ENCODE measurements at regions not wholly inside any gene's neighbourhood (a gene's known extent, or its start where the extent isn't known, plus 50 kb on each side); places are given as distances from the start of the nearest gene placed in this dataset.

DNA sequence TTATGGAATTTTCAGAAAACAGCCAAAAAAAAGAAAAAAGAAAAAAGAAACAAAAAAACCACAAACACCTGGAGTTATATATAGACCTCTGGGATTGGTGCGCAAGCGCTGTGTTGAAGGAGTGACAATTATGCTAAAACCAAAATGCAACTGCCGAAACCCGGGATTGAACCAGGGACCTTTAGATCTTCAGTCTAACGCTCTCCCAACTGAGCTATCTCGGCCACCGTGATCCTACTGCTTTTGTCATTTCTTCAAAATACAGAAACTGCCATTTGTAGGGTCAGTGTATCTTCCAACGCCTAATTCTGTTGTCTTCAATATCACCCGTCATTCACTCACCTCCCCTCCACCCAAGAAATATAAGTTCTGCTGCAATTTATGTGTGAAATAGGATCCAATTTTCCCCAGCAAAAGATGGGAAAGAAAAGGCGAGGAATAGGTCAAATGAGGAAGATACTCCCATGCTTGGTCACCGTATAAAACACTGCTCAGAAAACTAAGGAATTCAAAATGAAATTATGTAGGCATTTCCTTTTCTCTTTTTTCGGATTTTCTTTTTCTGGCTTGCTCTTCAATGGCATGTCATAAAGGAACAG lies 116.0 kb downstream of the TRIM27 start:
- ChIA-PET CTCF (interaction anchor here (0.6 kb wide), 1 partner anchor 178 kb away, joined by 3 read pairs; no protein-coding TSS in a partner anchor), POLR2A (ENCODE audit: low non-redundant PET) (no interaction called here)
- DNase-seq (ENCODE audit: low spot score) = no peak
- no peak overlapping the region for H3K27ac ChIP-seq
- TF ChIP-seq, protein P1, sequence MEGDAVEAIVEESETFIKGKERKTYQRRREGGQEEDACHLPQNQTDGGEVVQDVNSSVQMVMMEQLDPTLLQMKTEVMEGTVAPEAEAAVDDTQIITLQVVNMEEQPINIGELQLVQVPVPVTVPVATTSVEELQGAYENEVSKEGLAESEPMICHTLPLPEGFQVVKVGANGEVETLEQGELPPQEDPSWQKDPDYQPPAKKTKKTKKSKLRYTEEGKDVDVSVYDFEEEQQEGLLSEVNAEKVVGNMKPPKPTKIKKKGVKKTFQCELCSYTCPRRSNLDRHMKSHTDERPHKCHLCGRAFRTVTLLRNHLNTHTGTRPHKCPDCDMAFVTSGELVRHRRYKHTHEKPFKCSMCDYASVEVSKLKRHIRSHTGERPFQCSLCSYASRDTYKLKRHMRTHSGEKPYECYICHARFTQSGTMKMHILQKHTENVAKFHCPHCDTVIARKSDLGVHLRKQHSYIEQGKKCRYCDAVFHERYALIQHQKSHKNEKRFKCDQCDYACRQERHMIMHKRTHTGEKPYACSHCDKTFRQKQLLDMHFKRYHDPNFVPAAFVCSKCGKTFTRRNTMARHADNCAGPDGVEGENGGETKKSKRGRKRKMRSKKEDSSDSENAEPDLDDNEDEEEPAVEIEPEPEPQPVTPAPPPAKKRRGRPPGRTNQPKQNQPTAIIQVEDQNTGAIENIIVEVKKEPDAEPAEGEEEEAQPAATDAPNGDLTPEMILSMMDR (conservative IDR thresholded peaks at IDR 0.05; ENCODE audit: low read depth) = no peak

DNA sequence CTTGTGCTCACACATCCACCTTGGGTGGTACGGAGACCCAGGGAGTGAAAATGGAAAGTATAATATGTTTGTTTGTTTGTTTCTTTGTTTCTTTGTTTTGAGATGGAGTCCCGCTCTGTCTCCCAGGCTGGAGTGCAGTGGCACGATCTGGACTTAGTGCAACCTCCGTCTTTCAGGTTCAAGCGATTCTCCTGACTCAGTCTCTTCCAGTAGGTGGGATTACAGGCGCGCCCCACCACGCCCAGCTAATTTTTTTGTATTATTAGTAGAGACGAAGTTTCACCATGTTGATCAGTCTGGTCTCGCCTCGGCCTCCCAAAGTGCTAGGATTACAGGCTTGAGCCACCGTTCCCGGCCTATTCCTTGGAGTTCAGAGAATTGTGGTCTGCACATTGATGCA lies 115.4 kb downstream of the TRIM27 start:
- ChIA-PET POLR2A (ENCODE audit: low non-redundant PET) (no interaction called here), CTCF (interaction anchor here (0.6 kb wide), 1 partner anchor 177 kb away, joined by 3 read pairs; no protein-coding TSS in a partner anchor)
- H3K27ac ChIP-seq = no peak overlapping the region
- no peak for DNase-seq (ENCODE audit: low spot score)
- TF ChIP-seq, protein P1 (conservative IDR thresholded peaks at IDR 0.05; ENCODE audit: low read depth) = no peak

DNA sequence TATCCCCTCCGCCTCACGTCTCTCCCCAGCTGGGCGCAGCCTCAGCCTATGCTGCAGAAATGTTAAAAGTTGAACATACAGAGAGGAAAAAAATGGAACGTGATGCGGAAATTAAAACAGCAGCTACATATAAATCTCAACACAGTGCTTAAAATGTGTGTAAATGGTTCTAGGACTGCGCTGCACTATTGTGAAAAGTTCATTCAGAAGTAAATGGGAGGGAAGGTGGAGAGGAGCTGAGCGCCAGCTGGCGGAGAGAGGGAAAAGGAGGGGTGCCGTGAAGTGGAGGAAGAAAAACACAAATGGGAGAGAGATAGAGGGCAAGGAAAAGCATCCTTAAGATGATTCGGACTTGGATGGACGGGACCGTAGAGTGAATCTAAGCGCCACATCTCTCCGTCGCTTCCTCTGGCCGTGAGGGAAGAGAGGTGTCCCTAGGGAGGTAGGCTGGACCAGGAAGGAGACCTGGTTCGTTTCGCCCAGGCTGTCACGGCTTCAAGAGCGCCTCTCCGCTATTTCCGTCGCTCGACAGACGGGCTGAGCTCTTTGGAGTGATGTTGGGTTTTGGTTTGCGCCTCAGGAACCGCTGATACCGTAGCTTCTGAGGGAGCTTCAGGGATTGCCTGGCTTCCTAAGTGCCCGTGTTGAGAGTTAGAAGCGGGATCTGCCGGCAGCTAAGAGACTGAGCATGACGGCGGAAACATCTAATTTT lies 113.7 kb downstream of the TRIM27 start:
- ChIA-PET POLR2A (ENCODE audit: low non-redundant PET) (interaction anchor here (0.7 kb wide), 1 partner anchor 28 kb away, joined by 3 read pairs; no protein-coding TSS in a partner anchor), CTCF (interaction anchor here (0.6 to 0.7 kb wide), 4 partner anchors 29 to 161 kb away, joined by 3 to 4 read pairs (median 3); no protein-coding TSS in a partner anchor)
- H3K27ac ChIP-seq = no peak overlapping the region
- DNase-seq (ENCODE audit: low spot score) = no peak
- TF ChIP-seq, protein P1 (conservative IDR thresholded peaks at IDR 0.05; ENCODE audit: low read depth) = no peak

DNA sequence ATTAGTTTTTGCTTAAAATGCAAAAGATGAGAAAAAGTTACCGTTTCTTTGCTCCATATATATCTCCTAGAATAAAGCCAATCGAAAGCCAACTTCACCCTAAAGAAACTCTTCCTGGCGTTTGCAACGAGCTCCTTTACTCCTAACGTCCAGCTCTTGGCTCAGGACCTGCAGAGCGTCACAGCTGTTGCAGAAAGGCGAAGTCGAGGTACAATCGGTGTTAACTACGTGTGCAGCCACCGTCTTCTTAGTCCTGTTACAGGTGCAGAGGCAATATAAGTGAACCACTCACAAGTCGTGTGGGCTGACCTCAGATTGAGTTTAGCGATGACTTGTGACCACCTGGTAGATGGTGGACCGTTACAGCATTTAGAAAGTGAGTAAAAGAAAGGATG lies 113.1 kb downstream of the TRIM27 start:
- no peak overlapping the region for H3K27ac ChIP-seq
- ChIA-PET CTCF (interaction anchor here (0.7 kb wide), 2 partner anchors 9 to 28 kb away, joined by 3 read pairs; no protein-coding TSS in a partner anchor), POLR2A (ENCODE audit: low non-redundant PET) (no interaction called here)
- no peak for DNase-seq (ENCODE audit: low spot score)
- TF ChIP-seq, protein P1 (conservative IDR thresholded peaks at IDR 0.05; ENCODE audit: low read depth) = no peak

DNA sequence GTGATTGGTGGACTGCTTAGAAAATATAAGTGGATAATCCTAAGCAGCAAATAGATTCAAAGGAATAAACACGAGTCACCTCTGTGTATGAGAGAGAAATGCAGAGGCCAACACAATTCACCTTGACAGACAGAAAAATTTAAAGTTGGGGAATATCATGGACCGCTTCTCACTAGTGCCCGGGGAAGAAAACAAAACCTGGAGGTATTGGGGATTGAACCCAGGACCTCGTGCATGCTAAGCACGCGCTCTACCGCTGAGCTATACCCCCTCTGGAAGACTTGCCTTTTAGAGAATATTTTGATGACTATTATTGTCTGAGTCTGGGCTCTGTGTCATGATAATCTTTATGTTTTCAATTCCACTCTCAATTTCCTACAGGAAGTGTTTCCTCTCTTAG lies 111.9 kb downstream of the TRIM27 start:
- TF ChIP-seq, protein P1 (conservative IDR thresholded peaks at IDR 0.05; ENCODE audit: low read depth) = no peak
- no peak overlapping the region for H3K27ac ChIP-seq
- ChIA-PET POLR2A (ENCODE audit: low non-redundant PET) (no interaction called here), CTCF (no interaction called here)
- DNase-seq (ENCODE audit: low spot score) = no peak

DNA sequence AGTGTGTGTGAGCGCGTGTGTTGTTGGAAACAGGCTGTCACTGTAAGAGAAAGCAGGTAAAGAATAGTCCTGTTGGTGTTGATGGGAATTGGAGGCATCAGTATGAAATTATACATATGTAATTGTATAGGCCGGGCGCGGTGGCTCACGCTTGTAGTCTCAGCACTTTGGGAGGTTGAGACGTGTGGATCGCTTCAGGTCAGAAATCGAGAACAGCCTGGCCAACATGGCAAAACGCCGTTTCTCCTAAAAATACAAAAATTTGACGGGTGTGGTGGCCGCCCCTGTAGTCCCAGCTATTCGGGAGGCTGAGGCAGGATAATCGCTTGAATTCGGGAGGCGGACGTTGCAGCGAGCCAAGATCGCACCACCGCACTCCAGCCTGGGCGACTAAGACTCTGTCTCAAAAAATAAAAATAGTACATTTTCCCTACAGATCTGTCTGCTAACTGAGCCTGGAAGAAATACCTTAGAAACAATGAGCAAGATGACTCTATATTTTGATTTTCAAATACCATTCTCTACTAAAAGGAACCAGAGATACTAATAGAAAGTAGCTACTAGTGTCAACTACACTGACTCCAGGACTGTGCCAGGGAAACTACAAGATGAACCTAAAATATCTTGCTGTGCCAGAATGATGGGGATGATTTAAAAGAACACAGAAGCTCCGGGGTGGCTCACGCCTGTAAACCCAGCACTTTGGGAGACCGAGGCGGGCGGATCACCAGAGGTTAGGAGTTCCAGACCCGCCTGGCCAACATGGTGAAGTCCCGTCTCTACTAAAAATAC lies 110.8 kb downstream of the TRIM27 start:
- CTCF ChIA-PET = no interaction called here
- no peak for DNase-seq (ENCODE audit: low spot score)
- TF ChIP-seq, protein P1 (conservative IDR thresholded peaks at IDR 0.05; ENCODE audit: low read depth) = no peak
- POLR2A ChIA-PET (ENCODE audit: low non-redundant PET) = no interaction called here
- H3K27ac ChIP-seq = no peak overlapping the region

All from RWPE1 (cell line).